ENCODE measurements at regions not wholly inside any gene's neighbourhood (a gene's known extent, or its start where the extent isn't known, plus 50 kb on each side); places are given as distances from the start of the nearest gene placed in this dataset.

- dilution Hi-C loops (cut with MboI; ENCODE audit: extremely low pct_ligation_motif_present, low sequenced_read_pairs) = no loop called here
- POLR2A ChIA-PET = no interaction called here
These were observed 626.6 kb upstream of the TYRP1 start for GRCh38 chr9:12066455-12067035.

More at GRCh38 chr9:12066455-12067035, 626.6 kb upstream of the TYRP1 start:
- Histone ChIP-seq H4K20me1 (replicated peaks; ENCODE audit: control insufficient read depth, extremely low read depth, insufficient read depth, low read length) (no peaks in the 10 kb centered on the region), H3K4me1 (ENCODE audit: control insufficient read depth, extremely low read depth, insufficient read depth, low read length) (no peaks in the 10 kb centered on the region), H3K4me3 (replicated peaks in 1 of 3; ENCODE audit: insufficient read depth in 1 of 3, low read depth in 1 of 3, low read length in 3 of 3) (no peak overlapping the region), H3K27me3 (ENCODE audit: control insufficient read depth in 2 of 2, insufficient read depth in 2 of 2, low read length in 2 of 2) (no peaks in the 10 kb centered on the region), H3K9ac (replicated peaks; ENCODE audit: extremely low read depth, insufficient read depth, low read length) (no peak overlapping the region), H3K36me3 (ENCODE audit: control insufficient read depth in 2 of 2, extremely low read depth in 1 of 2, insufficient read depth in 2 of 2, low read length in 2 of 2) (no peaks in the 10 kb centered on the region), H3K79me2 (ENCODE audit: control insufficient read depth, insufficient read depth, low read length) (no peaks in the 10 kb centered on the region), H3K9me3 (replicated peaks; ENCODE audit: control insufficient read depth, insufficient read depth, low read length) (peaks cover 2% of the 10 kb centered on the region), H3K4me2 (ENCODE audit: insufficient read depth, low read length) (no peak overlapping the region), H3K27ac (ENCODE audit: insufficient read depth, low read depth, low read length) (no peak overlapping the region), H2AFZ (ENCODE audit: low read depth, low read length) (no peak overlapping the region), H3K9me1 (replicated peaks; ENCODE audit: control insufficient read depth, extremely low read depth, insufficient read depth, low read length) (no peaks in the 10 kb centered on the region)
- TF ChIP-seq POLR2A (IDR thresholded peaks at IDR 0.05; ENCODE audit: low read depth, low read length) (no peak), POLR2AphosphoS5 (IDR thresholded peaks at IDR 0.05; ENCODE audit: insufficient read depth, low read depth, low read length) (no peak), MYC (IDR thresholded peaks at IDR 0.05; ENCODE audit: low read depth, low read length) (no peak), GATA2 (IDR thresholded peaks at IDR 0.05; ENCODE audit: insufficient read depth, insufficient read length, low read depth, low read length) (no peak), FOS (IDR thresholded peaks at IDR 0.05; ENCODE audit: borderline replicate concordance, insufficient read depth, low read length) (no peak), EZH2 (IDR thresholded peaks at IDR 0.05; ENCODE audit: borderline replicate concordance, low read depth, low read length, severe bottlenecking) (no peak), MAX (IDR thresholded peaks at IDR 0.05; ENCODE audit: insufficient read depth, insufficient read length) (no peak), JUN (IDR thresholded peaks at IDR 0.05; ENCODE audit: borderline replicate concordance, insufficient read depth, insufficient read length, low read depth) (no peak)
- TF ChIP-seq, protein P1, sequence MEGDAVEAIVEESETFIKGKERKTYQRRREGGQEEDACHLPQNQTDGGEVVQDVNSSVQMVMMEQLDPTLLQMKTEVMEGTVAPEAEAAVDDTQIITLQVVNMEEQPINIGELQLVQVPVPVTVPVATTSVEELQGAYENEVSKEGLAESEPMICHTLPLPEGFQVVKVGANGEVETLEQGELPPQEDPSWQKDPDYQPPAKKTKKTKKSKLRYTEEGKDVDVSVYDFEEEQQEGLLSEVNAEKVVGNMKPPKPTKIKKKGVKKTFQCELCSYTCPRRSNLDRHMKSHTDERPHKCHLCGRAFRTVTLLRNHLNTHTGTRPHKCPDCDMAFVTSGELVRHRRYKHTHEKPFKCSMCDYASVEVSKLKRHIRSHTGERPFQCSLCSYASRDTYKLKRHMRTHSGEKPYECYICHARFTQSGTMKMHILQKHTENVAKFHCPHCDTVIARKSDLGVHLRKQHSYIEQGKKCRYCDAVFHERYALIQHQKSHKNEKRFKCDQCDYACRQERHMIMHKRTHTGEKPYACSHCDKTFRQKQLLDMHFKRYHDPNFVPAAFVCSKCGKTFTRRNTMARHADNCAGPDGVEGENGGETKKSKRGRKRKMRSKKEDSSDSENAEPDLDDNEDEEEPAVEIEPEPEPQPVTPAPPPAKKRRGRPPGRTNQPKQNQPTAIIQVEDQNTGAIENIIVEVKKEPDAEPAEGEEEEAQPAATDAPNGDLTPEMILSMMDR (IDR thresholded peaks at IDR 0.05; ENCODE audit: extremely low read depth in 1 of 2, insufficient read depth in 1 of 2, low read depth in 1 of 2, low read length in 2 of 2) = no peak
- BruUV-seq (replicated peaks) = no TSS peak
- intact Hi-C loops (cut with micrococcal nuclease) = no loop called here
- CTCF ChIA-PET = no interaction called here
- FAIRE-seq = no peak
- DNase-seq (ENCODE audit: low read depth, low spot score) = no peak
